Neural progenitor cell (in vitro differentiated cells): ENCODE measurements at regions not wholly inside any gene's neighbourhood (a gene's known extent, or its start where the extent isn't known, plus 50 kb on each side); places are given as distances from the start of the nearest gene placed in this dataset.
"Not testable (repeated sequence)": the region's sequence is repeated elsewhere in the genome, so short reads cannot be mapped to it uniquely, and the experiment has no call there.

Source experiments
- DNase-seq: peaks from one replicate; pipeline ENCODE4 v3.0.0-alpha.2; 2016; ENCODE audit warnings: low spot score
- H2AFZ ChIP-seq: fragments of 200-600 bp; sonication (generic); replicated peaks from 2 replicates; pipeline ENCODE4 v1.6.1; 2016; ENCODE audit warnings: antibody characterized with exemption
- H3F3A ChIP-seq: fragments of 200-600 bp; sonication (generic); 2 replicates; pipeline ENCODE4 v1.6.1; 2016; ENCODE audit warnings: antibody characterized with exemption, low read depth
- H3K27ac ChIP-seq: fragments of 200-600 bp; sonication (generic); 2 replicates; pipeline ENCODE4 v1.5.1; 2016; ENCODE audit warnings: mild to moderate bottlenecking
- H3K27me3 ChIP-seq: fragments of 200-600 bp; sonication (generic); 2 replicates; pipeline ENCODE4 v1.6.1; 2016; ENCODE audit warnings: mild to moderate bottlenecking, moderate library complexity
- H3K36me3 ChIP-seq: fragments of 200-600 bp; sonication (generic); 2 replicates; pipeline ENCODE4 v1.5.1; 2016
- H3K4me1 ChIP-seq: fragments of 200-600 bp; sonication (generic); 2 replicates; pipeline ENCODE4 v1.6.1; 2016; ENCODE audit warnings: mixed run types
- H3K4me2 ChIP-seq: fragments of 200-600 bp; sonication (generic); 2 replicates; pipeline ENCODE4 v1.6.1; 2016
- H3K4me3 ChIP-seq: fragments of 200-600 bp; sonication (generic); 2 replicates; pipeline ENCODE4 v1.5.1; 2016
- H3K79me2 ChIP-seq: fragments of 200-600 bp; sonication (generic); 2 replicates; pipeline ENCODE4 v1.6.1; 2016; ENCODE audit warnings: low read depth
- H3K9ac ChIP-seq: fragments of 200-600 bp; sonication (generic); 2 replicates; pipeline ENCODE4 v1.6.1; 2016
- H3K9me3 ChIP-seq: fragments of 200-600 bp; sonication (generic); 2 replicates; pipeline ENCODE4 v1.5.1; 2016; ENCODE audit warnings: low read depth
- H4K20me1 ChIP-seq: fragments of 200-600 bp; sonication (generic); 2 replicates; pipeline ENCODE4 v1.6.1; 2016; ENCODE audit warnings: low read depth
- H3K27ac Mint-ChIP-seq: 3 replicates; pipeline ENCODE4 v1.8.0; 2021; ENCODE audit warnings: mixed read lengths
- H3K27me3 Mint-ChIP-seq: 2 replicates; pipeline ENCODE4 v1.8.0; 2022; ENCODE audit warnings: low read depth, mild to moderate bottlenecking, inconsistent platforms, moderate library complexity, mixed read lengths; ENCODE audit not compliant: insufficient read depth
- H3K36me3 Mint-ChIP-seq: 3 replicates; pipeline ENCODE4 v1.8.0; 2021; ENCODE audit warnings: mixed read lengths
- H3K4me1 Mint-ChIP-seq: 3 replicates; pipeline ENCODE4 v1.8.0; 2021; ENCODE audit warnings: mixed read lengths
- H3K4me3 Mint-ChIP-seq: 3 replicates; pipeline ENCODE4 v1.8.0; 2021; ENCODE audit warnings: mild to moderate bottlenecking, moderate library complexity, mixed read lengths
- H3K9me3 Mint-ChIP-seq: 3 replicates; pipeline ENCODE4 v1.8.0; 2020; ENCODE audit warnings: mixed read lengths
- EZH2 ChIP-seq: fragments of 200-600 bp; sonication (generic); IDR thresholded peaks from 2 replicates; pipeline ENCODE4 v1.6.1; 2017; ENCODE audit warnings: antibody characterized with exemption, mild to moderate bottlenecking, moderate library complexity
- EZH2phosphoT487 ChIP-seq: fragments of 200-600 bp; sonication (generic); IDR thresholded peaks from 2 replicates; pipeline ENCODE4 v1.6.1; 2017; ENCODE audit warnings: antibody characterized with exemption
- TF ChIP-seq, protein P1 (sequence below): fragments of 200-600 bp; sonication (generic); IDR thresholded peaks from 2 replicates; pipeline ENCODE4 v1.5.1; 2017; ENCODE audit warnings: antibody characterized with exemption, mild to moderate bottlenecking

GRCh38 chr14:105879867-105880561 lies 353.6 kb downstream of the TMEM121 start:
- TF ChIP-seq, protein P1, sequence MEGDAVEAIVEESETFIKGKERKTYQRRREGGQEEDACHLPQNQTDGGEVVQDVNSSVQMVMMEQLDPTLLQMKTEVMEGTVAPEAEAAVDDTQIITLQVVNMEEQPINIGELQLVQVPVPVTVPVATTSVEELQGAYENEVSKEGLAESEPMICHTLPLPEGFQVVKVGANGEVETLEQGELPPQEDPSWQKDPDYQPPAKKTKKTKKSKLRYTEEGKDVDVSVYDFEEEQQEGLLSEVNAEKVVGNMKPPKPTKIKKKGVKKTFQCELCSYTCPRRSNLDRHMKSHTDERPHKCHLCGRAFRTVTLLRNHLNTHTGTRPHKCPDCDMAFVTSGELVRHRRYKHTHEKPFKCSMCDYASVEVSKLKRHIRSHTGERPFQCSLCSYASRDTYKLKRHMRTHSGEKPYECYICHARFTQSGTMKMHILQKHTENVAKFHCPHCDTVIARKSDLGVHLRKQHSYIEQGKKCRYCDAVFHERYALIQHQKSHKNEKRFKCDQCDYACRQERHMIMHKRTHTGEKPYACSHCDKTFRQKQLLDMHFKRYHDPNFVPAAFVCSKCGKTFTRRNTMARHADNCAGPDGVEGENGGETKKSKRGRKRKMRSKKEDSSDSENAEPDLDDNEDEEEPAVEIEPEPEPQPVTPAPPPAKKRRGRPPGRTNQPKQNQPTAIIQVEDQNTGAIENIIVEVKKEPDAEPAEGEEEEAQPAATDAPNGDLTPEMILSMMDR = no peak
- TF ChIP-seq EZH2phosphoT487 = no peak
- TF ChIP-seq EZH2 = no peak
- Histone ChIP-seq H4K20me1 (no peaks in the 10 kb centered on the region), H3K4me2 (no peak overlapping the region), H3K27me3 (no peaks in the 10 kb centered on the region), H2AFZ (no peak overlapping the region), H3K9me3 (peaks cover 14% of the 10 kb centered on the region), H3K4me3 (no peak overlapping the region), H3K79me2 (no peaks in the 10 kb centered on the region), H3K9ac (no peak overlapping the region), H3F3A (no peaks in the 10 kb centered on the region), H3K4me1 (no peaks in the 10 kb centered on the region), H3K36me3 (no peaks in the 10 kb centered on the region), H3K27ac (no peak overlapping the region)
- Mint-ChIP-seq H3K4me1 (no peaks in the 10 kb centered on the region), H3K27ac (no peak overlapping the region), H3K36me3 (no peaks in the 10 kb centered on the region), H3K27me3 (peaks cover 3% of the 10 kb centered on the region), H3K9me3 (peaks cover 48% of the 10 kb centered on the region), H3K4me3 (no peak overlapping the region)
- no peak for DNase-seq

DNA sequence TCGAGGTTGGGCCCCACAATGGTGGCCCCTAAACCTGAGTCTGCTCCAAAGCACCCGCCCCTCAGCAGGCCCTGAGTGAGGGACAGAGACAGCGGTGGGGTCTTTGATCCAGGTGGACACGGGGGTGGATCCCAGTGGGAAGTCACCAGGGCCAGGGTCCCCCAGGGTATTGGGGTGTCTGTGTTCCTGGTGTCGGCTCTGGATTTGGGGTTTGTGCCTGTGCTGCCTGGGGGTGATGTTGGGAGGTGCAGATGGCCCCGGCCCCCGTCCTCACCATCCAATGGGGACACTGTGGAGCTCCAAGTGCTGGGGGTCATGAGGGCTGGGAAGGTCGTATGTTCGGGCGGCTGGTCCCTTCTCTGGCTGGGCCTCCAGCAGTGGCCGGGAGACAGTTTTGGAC lies 354.2 kb downstream of the TMEM121 start:
- Mint-ChIP-seq H3K27me3 (peaks cover 3% of the 10 kb centered on the region), H3K4me3 (no peak overlapping the region), H3K27ac (no peak overlapping the region), H3K9me3 (peaks cover 46% of the 10 kb centered on the region), H3K36me3 (no peaks in the 10 kb centered on the region), H3K4me1 (no peaks in the 10 kb centered on the region)
- Histone ChIP-seq H4K20me1 (no peaks in the 10 kb centered on the region), H3K4me2 (no peak overlapping the region), H2AFZ (no peak overlapping the region), H3K36me3 (no peaks in the 10 kb centered on the region), H3K27ac (no peak overlapping the region), H3K27me3 (no peaks in the 10 kb centered on the region), H3F3A (no peaks in the 10 kb centered on the region), H3K4me1 (no peaks in the 10 kb centered on the region), H3K79me2 (no peaks in the 10 kb centered on the region), H3K9ac (no peak overlapping the region), H3K9me3 (peaks cover 14% of the 10 kb centered on the region), H3K4me3 (no peak overlapping the region)
- TF ChIP-seq EZH2phosphoT487 = no peak
- TF ChIP-seq EZH2 = no peak
- TF ChIP-seq, protein P1 = no peak
- no peak for DNase-seq

- Histone ChIP-seq H3K9ac (no peak overlapping the region), H3K27ac (no peak overlapping the region), H3K36me3 (no peaks in the 10 kb centered on the region), H3K4me2 (no peak overlapping the region), H3K27me3 (no peaks in the 10 kb centered on the region), H3F3A (no peaks in the 10 kb centered on the region), H3K79me2 (no peaks in the 10 kb centered on the region), H3K9me3 (peaks cover 10% of the 10 kb centered on the region), H3K4me3 (no peak overlapping the region), H3K4me1 (no peaks in the 10 kb centered on the region), H2AFZ (no peak overlapping the region), H4K20me1 (no peaks in the 10 kb centered on the region)
- H3K27ac Mint-ChIP-seq = no peak overlapping the region
- H3K4me1 Mint-ChIP-seq = no peaks in the 10 kb centered on the region
- no peaks in the 10 kb centered on the region for H3K36me3 Mint-ChIP-seq
- H3K9me3 Mint-ChIP-seq = peaks cover 42% of the 10 kb centered on the region
- no peak for TF ChIP-seq EZH2
- H3K27me3 Mint-ChIP-seq = peaks cover 3% of the 10 kb centered on the region
- no peak for DNase-seq
- no peak overlapping the region for H3K4me3 Mint-ChIP-seq
These were observed 354.9 kb downstream of the TMEM121 start for GRCh38 chr14:105881021-105881930.

- not testable (repeated sequence) for H3K4me3 Mint-ChIP-seq, H3K27ac ChIP-seq, H3K27ac Mint-ChIP-seq, H3K4me2 ChIP-seq, H3K36me3 ChIP-seq, H3K9me3 ChIP-seq, H3K79me2 ChIP-seq, H2AFZ ChIP-seq, H3K27me3 ChIP-seq, H3K4me1 Mint-ChIP-seq, H3K9ac ChIP-seq, H4K20me1 ChIP-seq, H3K36me3 Mint-ChIP-seq, DNase-seq, H3K27me3 Mint-ChIP-seq, H3K4me1 ChIP-seq, H3F3A ChIP-seq, H3K4me3 ChIP-seq
- peaks cover 37% of the 10 kb centered on the region for H3K9me3 Mint-ChIP-seq
These were observed 355.6 kb downstream of the TMEM121 start for GRCh38 chr14:105882011-105882410.
